Activated CD4-positive, alpha-beta T cell treated with anti-CD3 and anti-CD28 coated beads, Interleukin-2, amount 50 U/mL, for 24 hours (primary cell): ENCODE measurements at regions not wholly inside any gene's neighbourhood (a gene's known extent, or its start where the extent isn't known, plus 50 kb on each side); places are given as distances from the start of the nearest gene placed in this dataset.

Experiments used
- DNase-seq, 2 donors: peaks; one replicate each; pipeline ENCODE4 v3.0.0-alpha.2; 2020; ENCODE audit warnings: low read depth in 1 of 2, low spot score in 1 of 2

- DNase-seq, result no peak
These were observed 235.0 kb upstream of the JUN start for GRCh38 chr1:59018860-59019259.

- DNase-seq, result peak in 1 of 2 donors; percentile 24
These were observed 236.5 kb upstream of the JUN start for GRCh38 chr1:59020151-59020997.

- DNase-seq, result no peak
These were observed 238.4 kb upstream of the JUN start for GRCh38 chr1:59022199-59022598.

- DNase-seq, result no peak
These were observed 239.0 kb upstream of the JUN start for GRCh38 chr1:59022799-59023198.

GRCh38 chr1:59025201-59025600 is 241.4 kb upstream of the JUN start:
- no peak for DNase-seq

- DNase-seq, result no peak
These were observed 242.1 kb upstream of the JUN start for GRCh38 chr1:59025898-59026426.

GRCh38 chr1:59026472-59026948 is 242.7 kb upstream of the JUN start:
- DNase-seq, result no peak

- no peak for DNase-seq
These were observed 243.3 kb upstream of the JUN start for GRCh38 chr1:59027177-59027576.

- DNase-seq, result no peak
These were observed 244.2 kb upstream of the JUN start for GRCh38 chr1:59028048-59028447.

- DNase-seq, result no peak
These were observed 245.7 kb upstream of the JUN start for GRCh38 chr1:59029411-59030167.

GRCh38 chr1:59032228-59032627 is 248.4 kb upstream of the JUN start:
- no peak for DNase-seq

GRCh38 chr1:59033761-59034160 is 249.9 kb upstream of the JUN start:
- no peak for DNase-seq

GRCh38 chr1:59034925-59035324 is 251.1 kb upstream of the JUN start:
- no peak for DNase-seq

GRCh38 chr1:59039551-59039950 is 255.7 kb upstream of the JUN start:
- DNase-seq, result no peak

- no peak for DNase-seq
These were observed 256.4 kb upstream of the FGGY start for GRCh38 chr1:59040486-59040885.

- no peak for DNase-seq
These were observed 255.1 kb upstream of the FGGY start for GRCh38 chr1:59041646-59042277.

GRCh38 chr1:59043796-59044195 is 253.1 kb upstream of the FGGY start:
- DNase-seq, result no peak

- no peak for DNase-seq
These were observed 252.3 kb upstream of the FGGY start for GRCh38 chr1:59044535-59045121.

- DNase-seq, result no peak
These were observed 251.8 kb upstream of the FGGY start for GRCh38 chr1:59045137-59045536.

- DNase-seq, result no peak
These were observed 251.3 kb upstream of the FGGY start for GRCh38 chr1:59045636-59046035.

GRCh38 chr1:59046134-59046533 is 250.8 kb upstream of the FGGY start:
- DNase-seq, result no peak
